ENCODE measurements at regions not wholly inside any gene's neighbourhood (a gene's known extent, or its start where the extent isn't known, plus 50 kb on each side); places are given as distances from the start of the nearest gene placed in this dataset.

DNA sequence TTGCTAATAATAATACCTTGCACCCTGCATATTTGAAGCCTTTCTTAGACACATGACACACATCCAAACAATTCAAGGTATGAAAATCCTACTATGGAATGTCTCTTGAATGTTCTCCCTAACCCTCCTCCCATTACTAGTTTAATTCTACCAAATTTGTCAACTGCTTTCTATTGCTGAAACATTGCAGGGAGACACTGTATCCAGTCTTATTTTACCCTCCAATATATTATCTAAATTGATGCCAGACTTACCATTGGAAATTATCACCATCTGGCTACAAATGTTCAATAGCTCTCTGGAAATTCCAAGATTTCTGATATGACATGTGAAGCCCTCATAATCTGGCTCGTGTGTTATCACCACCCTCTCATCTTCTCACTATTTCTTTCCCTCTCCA is 1027.3 kb upstream of the CITED2 start:
- ChIA-PET POLR2A (ENCODE audit: low non-redundant PET) (no interaction called here), CTCF (no interaction called here)
- Histone ChIP-seq H3K36me3 (ENCODE audit: insufficient read depth, low read length, poor library complexity, severe bottlenecking) (no peaks in the 10 kb centered on the region), H3K4me1 (ENCODE audit: insufficient read depth, low read length, poor library complexity, severe bottlenecking) (no peaks in the 10 kb centered on the region), H3K27ac (ENCODE audit: low read depth, low read length, poor library complexity, severe bottlenecking) (no peak overlapping the region), H3K9me3 (ENCODE audit: low read depth, low read length, poor library complexity, severe bottlenecking) (peaks cover 12% of the 10 kb centered on the region), H3K27me3 (replicated peaks; ENCODE audit: insufficient read depth, low read depth, low read length, poor library complexity) (no peaks in the 10 kb centered on the region), H3K4me3 (ENCODE audit: low read depth, low read length, poor library complexity, severe bottlenecking) (no peak overlapping the region)
- DNase-seq (ENCODE audit: low spot score): no peak
- TF ChIP-seq, protein P1, sequence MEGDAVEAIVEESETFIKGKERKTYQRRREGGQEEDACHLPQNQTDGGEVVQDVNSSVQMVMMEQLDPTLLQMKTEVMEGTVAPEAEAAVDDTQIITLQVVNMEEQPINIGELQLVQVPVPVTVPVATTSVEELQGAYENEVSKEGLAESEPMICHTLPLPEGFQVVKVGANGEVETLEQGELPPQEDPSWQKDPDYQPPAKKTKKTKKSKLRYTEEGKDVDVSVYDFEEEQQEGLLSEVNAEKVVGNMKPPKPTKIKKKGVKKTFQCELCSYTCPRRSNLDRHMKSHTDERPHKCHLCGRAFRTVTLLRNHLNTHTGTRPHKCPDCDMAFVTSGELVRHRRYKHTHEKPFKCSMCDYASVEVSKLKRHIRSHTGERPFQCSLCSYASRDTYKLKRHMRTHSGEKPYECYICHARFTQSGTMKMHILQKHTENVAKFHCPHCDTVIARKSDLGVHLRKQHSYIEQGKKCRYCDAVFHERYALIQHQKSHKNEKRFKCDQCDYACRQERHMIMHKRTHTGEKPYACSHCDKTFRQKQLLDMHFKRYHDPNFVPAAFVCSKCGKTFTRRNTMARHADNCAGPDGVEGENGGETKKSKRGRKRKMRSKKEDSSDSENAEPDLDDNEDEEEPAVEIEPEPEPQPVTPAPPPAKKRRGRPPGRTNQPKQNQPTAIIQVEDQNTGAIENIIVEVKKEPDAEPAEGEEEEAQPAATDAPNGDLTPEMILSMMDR (conservative IDR thresholded peaks at IDR 0.05; ENCODE audit: low read depth, low read length): no peak
- no peak for TF ChIP-seq EZH2 (IDR thresholded peaks at IDR 0.05; ENCODE audit: borderline replicate concordance, low read depth, low read length, poor library complexity, severe bottlenecking)
- intact Hi-C loops (cut with micrococcal nuclease; ENCODE audit: unreplicated experiment): no loop called here
- BruUV-seq (replicated peaks): no TSS peak

- intact Hi-C loops (cut with micrococcal nuclease; ENCODE audit: unreplicated experiment): no loop called here
- no peaks in the 10 kb centered on the region for H3K9me3 ChIP-seq (ENCODE audit: low read depth, low read length, poor library complexity, severe bottlenecking)
- H3K4me3 ChIP-seq (ENCODE audit: low read depth, low read length, poor library complexity, severe bottlenecking): no peak overlapping the region
- ChIA-PET POLR2A (ENCODE audit: low non-redundant PET) (no interaction called here), CTCF (no interaction called here)
- no peaks in the 10 kb centered on the region for H3K27me3 ChIP-seq (replicated peaks; ENCODE audit: insufficient read depth, low read depth, low read length, poor library complexity)
- TF ChIP-seq, protein P1 (conservative IDR thresholded peaks at IDR 0.05; ENCODE audit: low read depth, low read length): no peak
- no peak for TF ChIP-seq EZH2 (IDR thresholded peaks at IDR 0.05; ENCODE audit: borderline replicate concordance, low read depth, low read length, poor library complexity, severe bottlenecking)
- DNase-seq (ENCODE audit: low spot score): no peak
- H3K27ac ChIP-seq (ENCODE audit: low read depth, low read length, poor library complexity, severe bottlenecking): no peak overlapping the region
- no TSS peak for BruUV-seq (replicated peaks)
- H3K36me3 ChIP-seq (ENCODE audit: insufficient read depth, low read length, poor library complexity, severe bottlenecking): no peaks in the 10 kb centered on the region
- H3K4me1 ChIP-seq (ENCODE audit: insufficient read depth, low read length, poor library complexity, severe bottlenecking): no peaks in the 10 kb centered on the region
Measured at GRCh38 chr6:140398076-140398475, 1023.6 kb upstream of the CITED2 start.

DNA sequence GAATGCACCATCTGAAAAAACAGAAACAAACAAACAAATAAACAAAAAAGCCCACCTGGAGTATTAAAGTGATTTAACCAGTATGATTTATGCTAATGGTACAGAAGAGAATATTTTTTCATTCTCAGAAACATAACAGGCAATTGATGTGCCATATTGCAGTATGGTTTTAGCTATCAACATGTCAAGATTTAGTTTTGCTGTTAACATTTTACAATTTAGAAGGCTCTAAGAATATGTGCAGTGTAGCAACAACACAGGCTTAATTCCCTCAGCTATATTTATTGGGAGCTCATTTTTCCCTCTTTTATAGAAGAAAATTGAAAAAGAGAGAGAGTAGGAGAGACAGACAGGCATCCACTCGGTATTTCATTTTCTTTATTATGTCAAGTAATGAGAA is 1022.7 kb upstream of the CITED2 start:
- DNase-seq (ENCODE audit: low spot score): no peak
- no peaks in the 10 kb centered on the region for H3K27me3 ChIP-seq (replicated peaks; ENCODE audit: insufficient read depth, low read depth, low read length, poor library complexity)
- H3K36me3 ChIP-seq (ENCODE audit: insufficient read depth, low read length, poor library complexity, severe bottlenecking): no peaks in the 10 kb centered on the region
- ChIA-PET CTCF (no interaction called here), POLR2A (ENCODE audit: low non-redundant PET) (no interaction called here)
- no peak overlapping the region for H3K27ac ChIP-seq (ENCODE audit: low read depth, low read length, poor library complexity, severe bottlenecking)
- TF ChIP-seq EZH2 (IDR thresholded peaks at IDR 0.05; ENCODE audit: borderline replicate concordance, low read depth, low read length, poor library complexity, severe bottlenecking): no peak
- TF ChIP-seq, protein P1 (conservative IDR thresholded peaks at IDR 0.05; ENCODE audit: low read depth, low read length): no peak
- no peak overlapping the region for H3K4me3 ChIP-seq (ENCODE audit: low read depth, low read length, poor library complexity, severe bottlenecking)
- BruUV-seq (replicated peaks): no TSS peak
- no peaks in the 10 kb centered on the region for H3K9me3 ChIP-seq (ENCODE audit: low read depth, low read length, poor library complexity, severe bottlenecking)
- intact Hi-C loops (cut with micrococcal nuclease; ENCODE audit: unreplicated experiment): no loop called here
- H3K4me1 ChIP-seq (ENCODE audit: insufficient read depth, low read length, poor library complexity, severe bottlenecking): no peaks in the 10 kb centered on the region

All from A673 (cell line).